Neural cell (in vitro differentiated cells): ENCODE measurements at regions not wholly inside any gene's neighbourhood (a gene's known extent, or its start where the extent isn't known, plus 50 kb on each side); places are given as distances from the start of the nearest gene placed in this dataset.

Experiments used
- H2AFZ ChIP-seq: fragments of 200-600, 300-800 bp; sonication (generic), shearing (Covaris generic); 2 replicates; pipeline ENCODE4 v1.6.0; 2014; ENCODE audit warnings: low read depth, mild to moderate bottlenecking, antibody characterized with exemption, low read length, moderate library complexity
- H3F3A ChIP-seq: fragments of 200-600 bp; shearing (Covaris generic); 2 replicates; pipeline ENCODE4 v1.6.1; 2016; ENCODE audit warnings: mild to moderate bottlenecking, moderate library complexity, mixed read lengths, antibody characterized with exemption, low read length; ENCODE audit not compliant: insufficient read depth, poor library complexity, severe bottlenecking
- H3K27ac ChIP-seq: fragments of 200-600, 300-800 bp; sonication (generic), shearing (Covaris generic); 2 replicates; pipeline ENCODE4 v1.5.1; 2014; ENCODE audit warnings: mild to moderate bottlenecking, low read length, moderate library complexity
- H3K27me3 ChIP-seq: fragments of 300-800, 200-600 bp; sonication (generic), shearing (Covaris generic); 2 replicates; pipeline ENCODE4 v1.6.0; 2014; ENCODE audit warnings: mild to moderate bottlenecking, low read depth, low read length, moderate library complexity; ENCODE audit not compliant: insufficient read depth
- H3K36me3 ChIP-seq: fragments of 300-800, 200-600 bp; sonication (generic), shearing (Covaris generic); 2 replicates; pipeline ENCODE4 v1.5.1; 2014; ENCODE audit warnings: mild to moderate bottlenecking, antibody characterized with exemption, low read length, moderate library complexity; ENCODE audit not compliant: insufficient read depth
- H3K4me2 ChIP-seq: fragments of 300-800, 200-600 bp; sonication (generic), shearing (Covaris generic); 2 replicates; pipeline ENCODE4 v1.6.0; 2014; ENCODE audit warnings: mild to moderate bottlenecking, low read length
- H3K4me3 ChIP-seq: fragments of 300-800, 200-600 bp; sonication (generic), shearing (Covaris generic); 2 replicates; pipeline ENCODE4 v1.5.1; 2014; ENCODE audit warnings: mild to moderate bottlenecking, low read length, moderate library complexity
- H3K79me2 ChIP-seq: fragments of 200-600 bp; shearing (Covaris generic); replicated peaks from 2 replicates; pipeline ENCODE4 v1.6.0; 2014; ENCODE audit warnings: mild to moderate bottlenecking, low read length, moderate library complexity; ENCODE audit not compliant: insufficient read depth
- H3K9ac ChIP-seq: fragments of 300-800, 200-600 bp; sonication (generic), shearing (Covaris generic); 2 replicates; pipeline ENCODE4 v1.6.1; 2016; ENCODE audit warnings: mild to moderate bottlenecking, low read length, mixed read lengths
- H3K9me2 ChIP-seq: fragments of 200-600 bp; shearing (Covaris generic); 2 replicates; pipeline ENCODE4 v1.6.1; 2016; ENCODE audit warnings: mild to moderate bottlenecking, low read length, mixed read lengths; ENCODE audit not compliant: insufficient read depth
- H3K9me3 ChIP-seq: fragments of 200-600, 300-800 bp; sonication (generic), shearing (Covaris generic); 2 replicates; pipeline ENCODE4 v1.6.1; 2016; ENCODE audit warnings: mild to moderate bottlenecking, mixed run types, low read length, moderate library complexity, mixed read lengths
- H4K20me1 ChIP-seq: fragments of 200-600 bp; shearing (Covaris generic); 2 replicates; pipeline ENCODE4 v1.6.1; 2016; ENCODE audit warnings: mild to moderate bottlenecking, mixed run types; ENCODE audit not compliant: insufficient read depth
- EP300 ChIP-seq: fragments of 450-650 bp; conservative IDR thresholded peaks from 2 replicates; pipeline ENCODE4 v1.6.1; 2014; ENCODE audit warnings: antibody characterized with exemption, mild to moderate bottlenecking, moderate library complexity; ENCODE audit not compliant: poor library complexity, severe bottlenecking
- EZH2 ChIP-seq: fragments of 200-600, 300-800 bp; shearing (Covaris generic), sonication (generic); IDR thresholded peaks from 2 replicates; pipeline ENCODE4 v1.6.1; 2014; ENCODE audit warnings: antibody characterized with exemption, low read length, borderline replicate concordance, mild to moderate bottlenecking; ENCODE audit not compliant: insufficient read depth, poor library complexity, severe bottlenecking
- MXI1 ChIP-seq: fragments of 450-650 bp; conservative IDR thresholded peaks from 2 replicates; pipeline ENCODE4 v1.6.1; 2014; ENCODE audit warnings: antibody characterized with exemption, mild to moderate bottlenecking; ENCODE audit not compliant: poor library complexity, severe bottlenecking
- POLR2AphosphoS5 ChIP-seq: IDR thresholded peaks from 2 replicates; pipeline ENCODE4 v1.6.1; 2012
- RAD21 ChIP-seq: fragments of 450-650 bp; conservative IDR thresholded peaks from 2 replicates; pipeline ENCODE4 v1.6.1; 2014; ENCODE audit warnings: antibody characterized with exemption, mild to moderate bottlenecking, moderate library complexity
- SMC3 ChIP-seq: fragments of 450-650 bp; conservative IDR thresholded peaks from 2 replicates; pipeline ENCODE4 v1.6.1; 2014; ENCODE audit warnings: antibody characterized with exemption, mild to moderate bottlenecking, moderate library complexity; ENCODE audit not compliant: poor library complexity
- TAF1 ChIP-seq: IDR thresholded peaks from 2 replicates; pipeline ENCODE4 v1.6.1; 2012; ENCODE audit warnings: low read depth
- TF ChIP-seq, protein P1 (sequence below): fragments of 450-650 bp; IDR thresholded peaks from 2 replicates; pipeline ENCODE4 v1.5.1; 2014; ENCODE audit warnings: antibody characterized with exemption, mild to moderate bottlenecking, moderate library complexity; ENCODE audit not compliant: poor library complexity, severe bottlenecking
- TF ChIP-seq, protein P2 (sequence below): IDR thresholded peaks from 2 replicates; pipeline ENCODE4 v1.6.1; 2012; ENCODE audit warnings: borderline replicate concordance

DNA sequence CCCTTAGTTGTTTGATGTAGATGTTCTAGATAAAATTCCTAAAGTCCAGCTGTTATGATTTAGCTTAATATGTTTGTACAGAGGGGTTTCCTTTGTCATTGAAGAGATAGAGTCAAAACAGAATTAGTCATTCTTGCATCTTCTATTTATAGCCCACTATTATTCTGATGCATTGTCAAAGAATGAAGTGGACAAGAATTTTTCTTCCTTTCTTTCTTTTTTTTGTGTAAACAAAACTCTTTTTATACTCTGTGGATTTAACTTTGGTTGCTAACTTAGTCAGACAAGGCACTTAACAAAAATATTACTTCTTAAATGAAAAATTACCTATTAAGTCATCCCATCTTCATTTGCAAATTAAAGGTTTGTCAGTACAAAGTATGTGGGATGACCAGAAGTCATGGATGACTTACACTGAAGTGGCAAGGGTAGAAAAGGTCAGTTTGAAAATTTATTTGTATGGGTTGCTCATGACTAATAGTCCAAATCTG is 215.6 kb upstream of the DDHD1 start:
- H3K4me2 ChIP-seq: no peak overlapping the region
- H3K9ac ChIP-seq: no peak overlapping the region
- no peaks in the 10 kb centered on the region for H3K27me3 ChIP-seq
- no peak overlapping the region for H3K4me3 ChIP-seq
- H2AFZ ChIP-seq: no peak overlapping the region
- no peak overlapping the region for H3K27ac ChIP-seq
- H3F3A ChIP-seq: no peaks in the 10 kb centered on the region
- no peaks in the 10 kb centered on the region for H4K20me1 ChIP-seq
- no peaks in the 10 kb centered on the region for H3K9me3 ChIP-seq
- H3K79me2 ChIP-seq: no peaks in the 10 kb centered on the region
- no peak for TF ChIP-seq RAD21
- no peak for TF ChIP-seq TAF1
- no peak for TF ChIP-seq EZH2
- no peak for TF ChIP-seq SMC3
- TF ChIP-seq, protein P1, sequence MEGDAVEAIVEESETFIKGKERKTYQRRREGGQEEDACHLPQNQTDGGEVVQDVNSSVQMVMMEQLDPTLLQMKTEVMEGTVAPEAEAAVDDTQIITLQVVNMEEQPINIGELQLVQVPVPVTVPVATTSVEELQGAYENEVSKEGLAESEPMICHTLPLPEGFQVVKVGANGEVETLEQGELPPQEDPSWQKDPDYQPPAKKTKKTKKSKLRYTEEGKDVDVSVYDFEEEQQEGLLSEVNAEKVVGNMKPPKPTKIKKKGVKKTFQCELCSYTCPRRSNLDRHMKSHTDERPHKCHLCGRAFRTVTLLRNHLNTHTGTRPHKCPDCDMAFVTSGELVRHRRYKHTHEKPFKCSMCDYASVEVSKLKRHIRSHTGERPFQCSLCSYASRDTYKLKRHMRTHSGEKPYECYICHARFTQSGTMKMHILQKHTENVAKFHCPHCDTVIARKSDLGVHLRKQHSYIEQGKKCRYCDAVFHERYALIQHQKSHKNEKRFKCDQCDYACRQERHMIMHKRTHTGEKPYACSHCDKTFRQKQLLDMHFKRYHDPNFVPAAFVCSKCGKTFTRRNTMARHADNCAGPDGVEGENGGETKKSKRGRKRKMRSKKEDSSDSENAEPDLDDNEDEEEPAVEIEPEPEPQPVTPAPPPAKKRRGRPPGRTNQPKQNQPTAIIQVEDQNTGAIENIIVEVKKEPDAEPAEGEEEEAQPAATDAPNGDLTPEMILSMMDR: no peak
- TF ChIP-seq MXI1: no peak
- TF ChIP-seq EP300: no peak
- no peak for TF ChIP-seq POLR2AphosphoS5
- TF ChIP-seq, protein P2, sequence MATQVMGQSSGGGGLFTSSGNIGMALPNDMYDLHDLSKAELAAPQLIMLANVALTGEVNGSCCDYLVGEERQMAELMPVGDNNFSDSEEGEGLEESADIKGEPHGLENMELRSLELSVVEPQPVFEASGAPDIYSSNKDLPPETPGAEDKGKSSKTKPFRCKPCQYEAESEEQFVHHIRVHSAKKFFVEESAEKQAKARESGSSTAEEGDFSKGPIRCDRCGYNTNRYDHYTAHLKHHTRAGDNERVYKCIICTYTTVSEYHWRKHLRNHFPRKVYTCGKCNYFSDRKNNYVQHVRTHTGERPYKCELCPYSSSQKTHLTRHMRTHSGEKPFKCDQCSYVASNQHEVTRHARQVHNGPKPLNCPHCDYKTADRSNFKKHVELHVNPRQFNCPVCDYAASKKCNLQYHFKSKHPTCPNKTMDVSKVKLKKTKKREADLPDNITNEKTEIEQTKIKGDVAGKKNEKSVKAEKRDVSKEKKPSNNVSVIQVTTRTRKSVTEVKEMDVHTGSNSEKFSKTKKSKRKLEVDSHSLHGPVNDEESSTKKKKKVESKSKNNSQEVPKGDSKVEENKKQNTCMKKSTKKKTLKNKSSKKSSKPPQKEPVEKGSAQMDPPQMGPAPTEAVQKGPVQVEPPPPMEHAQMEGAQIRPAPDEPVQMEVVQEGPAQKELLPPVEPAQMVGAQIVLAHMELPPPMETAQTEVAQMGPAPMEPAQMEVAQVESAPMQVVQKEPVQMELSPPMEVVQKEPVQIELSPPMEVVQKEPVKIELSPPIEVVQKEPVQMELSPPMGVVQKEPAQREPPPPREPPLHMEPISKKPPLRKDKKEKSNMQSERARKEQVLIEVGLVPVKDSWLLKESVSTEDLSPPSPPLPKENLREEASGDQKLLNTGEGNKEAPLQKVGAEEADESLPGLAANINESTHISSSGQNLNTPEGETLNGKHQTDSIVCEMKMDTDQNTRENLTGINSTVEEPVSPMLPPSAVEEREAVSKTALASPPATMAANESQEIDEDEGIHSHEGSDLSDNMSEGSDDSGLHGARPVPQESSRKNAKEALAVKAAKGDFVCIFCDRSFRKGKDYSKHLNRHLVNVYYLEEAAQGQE: no peak
- no peaks in the 10 kb centered on the region for H3K36me3 ChIP-seq
- no peaks in the 10 kb centered on the region for H3K9me2 ChIP-seq

DNA sequence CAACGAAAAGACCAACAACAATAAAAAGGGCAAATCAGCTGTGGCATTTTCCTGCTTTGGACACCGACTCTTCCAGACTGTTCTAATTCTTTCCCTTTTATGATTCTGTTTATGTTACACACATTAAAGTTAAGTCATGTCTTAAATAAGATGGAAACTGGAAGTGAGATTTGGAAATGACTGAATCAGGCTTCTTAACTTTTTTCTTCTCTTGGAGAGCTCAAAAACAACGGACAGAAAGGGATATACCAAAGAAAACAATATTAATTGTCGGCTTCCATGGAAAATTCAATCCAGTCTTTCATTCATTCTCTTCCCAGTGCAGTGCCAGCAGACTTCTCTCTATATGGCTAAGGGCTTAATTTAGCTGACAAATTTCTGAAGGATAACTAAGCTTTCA is 214.9 kb upstream of the DDHD1 start:
- no peaks in the 10 kb centered on the region for H3K36me3 ChIP-seq
- no peak overlapping the region for H3K4me2 ChIP-seq

More for the DNA sequence above, 214.9 kb upstream of the DDHD1 start:
- no peak overlapping the region for H3K27ac ChIP-seq
- no peaks in the 10 kb centered on the region for H3F3A ChIP-seq
- H2AFZ ChIP-seq: no peak overlapping the region
- TF ChIP-seq, protein P1: no peak
- TF ChIP-seq POLR2AphosphoS5: no peak
- TF ChIP-seq EZH2: no peak
- TF ChIP-seq, protein P2: no peak
- no peak for TF ChIP-seq RAD21
- no peak for TF ChIP-seq MXI1
- no peak for TF ChIP-seq TAF1
- no peak for TF ChIP-seq EP300
- no peak for TF ChIP-seq SMC3
- no peaks in the 10 kb centered on the region for H3K9me2 ChIP-seq
- no peaks in the 10 kb centered on the region for H3K9me3 ChIP-seq
- no peak overlapping the region for H3K9ac ChIP-seq
- no peak overlapping the region for H3K4me3 ChIP-seq
- no peaks in the 10 kb centered on the region for H3K27me3 ChIP-seq
- no peaks in the 10 kb centered on the region for H4K20me1 ChIP-seq
- no peaks in the 10 kb centered on the region for H3K79me2 ChIP-seq
